OCI-LY7 (cell line): ENCODE measurements at regions not wholly inside any gene's neighbourhood (a gene's known extent, or its start where the extent isn't known, plus 50 kb on each side); places are given as distances from the start of the nearest gene placed in this dataset.

Source experiments
- BruUV-seq: library from RNA; stranded (reverse); fragments of 400-500 nt; replicated peaks from 2 replicates; lab custom pipeline; 2021; lab: Mats Ljungman, UMichigan
- CTCF ChIA-PET: fragments of 300-600 bp; sonication (Branson Sonifier 250); formaldehyde crosslinking; loops from one replicate; lab custom pipeline; 2022; ENCODE audit warnings: antibody characterized with exemption; ENCODE audit not compliant: unreplicated experiment; lab: Charles Lee
- POLR2A ChIA-PET: fragments of 300-600 bp; sonication (Branson Sonifier 250); formaldehyde crosslinking; loops from one replicate; lab custom pipeline; 2022; ENCODE audit warnings: antibody characterized with exemption; lab: Charles Lee
- DNase-seq: peaks from one replicate; pipeline ENCODE4 v3.0.0-alpha.2; 2015; ENCODE audit warnings: low spot score
- H2AFZ ChIP-seq: fragments of 200-600 bp; sonication (generic), shearing (Covaris generic); 2 replicates; pipeline ENCODE4 v1.6.1; 2014; ENCODE audit warnings: mild to moderate bottlenecking, antibody characterized with exemption, low read length, moderate library complexity
- H3K27ac ChIP-seq: fragments of 200-600 bp; sonication (generic); 2 replicates; pipeline ENCODE4 v1.5.1; 2014; ENCODE audit warnings: mixed run types, low read depth, mild to moderate bottlenecking, moderate library complexity, low read length, inconsistent platforms; ENCODE audit not compliant: poor library complexity, severe bottlenecking
- H3K36me3 ChIP-seq: fragments of 200-600 bp; sonication (generic); 2 replicates; pipeline ENCODE4 v1.6.1; 2014; ENCODE audit warnings: mild to moderate bottlenecking, antibody characterized with exemption, low read length, moderate library complexity, mixed read lengths; ENCODE audit not compliant: insufficient read depth
- H3K4me1 ChIP-seq: fragments of 200-600 bp; sonication (generic); 2 replicates; pipeline ENCODE4 v1.5.1; 2014; ENCODE audit warnings: mild to moderate bottlenecking, low read length; ENCODE audit not compliant: insufficient read depth, poor library complexity, severe bottlenecking
- H3K4me2 ChIP-seq: fragments of 200-600 bp; sonication (generic); 2 replicates; pipeline ENCODE4 v1.6.1; 2014; ENCODE audit warnings: mild to moderate bottlenecking, low read length
- H3K4me3 ChIP-seq: fragments of 200-600 bp; sonication (generic); 2 replicates; pipeline ENCODE4 v1.5.1; 2014; ENCODE audit warnings: mild to moderate bottlenecking, low read depth, low read length; ENCODE audit not compliant: poor library complexity, severe bottlenecking
- H3K79me2 ChIP-seq: fragments of 200-600 bp; sonication (generic); 2 replicates; pipeline ENCODE4 v1.6.1; 2016; ENCODE audit warnings: low read depth, mild to moderate bottlenecking, low read length, moderate library complexity, mixed read lengths; ENCODE audit not compliant: insufficient read depth
- H3K9me2 ChIP-seq: fragments of 200-600 bp; sonication (generic); 2 replicates; pipeline ENCODE4 v1.6.1; 2016; ENCODE audit warnings: mild to moderate bottlenecking, low read length, mixed read lengths; ENCODE audit not compliant: insufficient read depth
- H3K9me3 ChIP-seq: fragments of 200-600 bp; sonication (generic); 2 replicates; pipeline ENCODE4 v1.6.1; 2014; ENCODE audit warnings: mild to moderate bottlenecking, mixed run types, low read length, mixed read lengths
- H4K20me1 ChIP-seq: fragments of 200-600 bp; sonication (generic); 2 replicates; pipeline ENCODE4 v1.6.1; 2014; ENCODE audit warnings: mild to moderate bottlenecking, antibody characterized with exemption, low read length, moderate library complexity, mixed read lengths; ENCODE audit not compliant: insufficient read depth
- EZH2phosphoT487 ChIP-seq: fragments of 200-600 bp; sonication (generic); IDR thresholded peaks from 2 replicates; pipeline ENCODE4 v1.6.1; 2018; ENCODE audit warnings: low read depth, borderline replicate concordance, mild to moderate bottlenecking, mixed run types, antibody characterized with exemption, low read length, moderate library complexity, mixed read lengths
- intact Hi-C: fragments of 100-400 bp; cut with micrococcal nuclease; formaldehyde crosslinking; loops from one replicate; pipeline ENCODE4 v1.10.0; 2022; ENCODE audit not compliant: unreplicated experiment
- TF ChIP-seq, protein P1 (sequence below): fragments of 200-600 bp; sonication (generic); conservative IDR thresholded peaks from 2 replicates; pipeline ENCODE4 v1.5.1; 2014; ENCODE audit warnings: mild to moderate bottlenecking, antibody characterized with exemption, low read length, moderate library complexity, mixed read lengths

DNA sequence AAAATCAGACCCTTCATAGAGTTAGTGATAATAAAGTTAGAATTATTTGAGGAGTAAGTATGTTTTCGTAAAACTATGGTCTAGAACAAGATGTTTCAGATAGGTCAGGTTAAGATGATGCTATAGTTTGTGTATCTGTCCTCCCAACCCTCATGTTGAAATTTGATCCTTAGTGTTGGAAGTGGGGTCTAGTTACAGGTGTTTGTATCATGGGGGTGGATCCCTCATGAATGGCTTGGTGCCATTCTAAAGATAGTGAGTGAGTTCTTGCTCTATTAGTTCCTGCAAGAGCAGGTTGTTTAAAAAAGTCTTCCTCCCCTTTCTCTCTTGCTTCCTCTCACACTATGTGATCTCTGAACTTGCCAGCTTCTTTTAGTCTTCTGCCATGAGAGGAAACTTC lies 707.3 kb upstream of the FOXG1 start:
- H2AFZ ChIP-seq, result no peak overlapping the region
- CTCF ChIA-PET, result no interaction called here
- no TSS peak for BruUV-seq
- TF ChIP-seq, protein P1, sequence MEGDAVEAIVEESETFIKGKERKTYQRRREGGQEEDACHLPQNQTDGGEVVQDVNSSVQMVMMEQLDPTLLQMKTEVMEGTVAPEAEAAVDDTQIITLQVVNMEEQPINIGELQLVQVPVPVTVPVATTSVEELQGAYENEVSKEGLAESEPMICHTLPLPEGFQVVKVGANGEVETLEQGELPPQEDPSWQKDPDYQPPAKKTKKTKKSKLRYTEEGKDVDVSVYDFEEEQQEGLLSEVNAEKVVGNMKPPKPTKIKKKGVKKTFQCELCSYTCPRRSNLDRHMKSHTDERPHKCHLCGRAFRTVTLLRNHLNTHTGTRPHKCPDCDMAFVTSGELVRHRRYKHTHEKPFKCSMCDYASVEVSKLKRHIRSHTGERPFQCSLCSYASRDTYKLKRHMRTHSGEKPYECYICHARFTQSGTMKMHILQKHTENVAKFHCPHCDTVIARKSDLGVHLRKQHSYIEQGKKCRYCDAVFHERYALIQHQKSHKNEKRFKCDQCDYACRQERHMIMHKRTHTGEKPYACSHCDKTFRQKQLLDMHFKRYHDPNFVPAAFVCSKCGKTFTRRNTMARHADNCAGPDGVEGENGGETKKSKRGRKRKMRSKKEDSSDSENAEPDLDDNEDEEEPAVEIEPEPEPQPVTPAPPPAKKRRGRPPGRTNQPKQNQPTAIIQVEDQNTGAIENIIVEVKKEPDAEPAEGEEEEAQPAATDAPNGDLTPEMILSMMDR, result no peak
- no peak for TF ChIP-seq EZH2phosphoT487
- H3K9me3 ChIP-seq, result peaks cover 8% of the 10 kb centered on the region
- intact Hi-C loops, result no loop called here
- no peaks in the 10 kb centered on the region for H3K9me2 ChIP-seq
- POLR2A ChIA-PET, result no interaction called here
- no peaks in the 10 kb centered on the region for H3K36me3 ChIP-seq
- no peaks in the 10 kb centered on the region for H4K20me1 ChIP-seq
- no peak overlapping the region for H3K27ac ChIP-seq
- no peak for DNase-seq
- no peaks in the 10 kb centered on the region for H3K79me2 ChIP-seq
- no peaks in the 10 kb centered on the region for H3K4me1 ChIP-seq
- no peak overlapping the region for H3K4me2 ChIP-seq
- H3K4me3 ChIP-seq, result no peak overlapping the region

DNA sequence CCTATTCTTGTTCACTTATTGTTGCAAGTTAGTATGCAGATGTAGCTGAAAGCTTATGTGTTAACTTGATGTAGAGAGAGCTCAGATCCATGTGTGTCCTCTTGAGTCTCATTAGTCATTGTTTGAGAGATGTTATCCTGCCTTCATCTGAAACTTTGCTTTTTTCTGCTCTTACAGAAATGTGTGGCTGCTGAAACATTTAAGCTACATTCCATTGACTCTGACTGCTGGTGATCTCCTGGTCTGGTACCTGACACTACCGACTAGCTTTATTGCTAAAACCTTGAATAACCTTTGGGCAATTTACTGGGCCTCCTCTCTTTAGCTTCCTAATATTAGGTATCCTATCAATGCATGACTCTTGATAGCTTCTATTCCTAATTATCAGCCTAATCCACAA lies 705.6 kb upstream of the FOXG1 start:
- intact Hi-C loops, result no loop called here
- Histone ChIP-seq H3K4me1 (no peaks in the 10 kb centered on the region), H3K79me2 (no peaks in the 10 kb centered on the region), H3K36me3 (no peaks in the 10 kb centered on the region), H3K9me2 (no peaks in the 10 kb centered on the region), H4K20me1 (no peaks in the 10 kb centered on the region), H3K27ac (no peak overlapping the region), H2AFZ (no peak overlapping the region), H3K4me3 (no peak overlapping the region), H3K4me2 (no peak overlapping the region), H3K9me3 (peaks cover 8% of the 10 kb centered on the region)
- no TSS peak for BruUV-seq
- no peak for TF ChIP-seq EZH2phosphoT487
- TF ChIP-seq, protein P1, result no peak
- ChIA-PET POLR2A (interaction anchor here (1.3 kb wide), 1 partner anchor 64 kb away, joined by 4 read pairs; no protein-coding TSS in a partner anchor), CTCF (no interaction called here)
- no peak for DNase-seq

- Histone ChIP-seq H4K20me1 (no peaks in the 10 kb centered on the region), H3K4me3 (no peak overlapping the region), H2AFZ (no peak overlapping the region), H3K4me2 (no peak overlapping the region), H3K36me3 (no peaks in the 10 kb centered on the region), H3K4me1 (no peaks in the 10 kb centered on the region), H3K9me3 (0 out of 2 replicates have a peak, but pooled peaks cover 5% of the 10 kb centered on the region), H3K27ac (no peak overlapping the region), H3K9me2 (no peaks in the 10 kb centered on the region), H3K79me2 (no peaks in the 10 kb centered on the region)
- POLR2A ChIA-PET, result no interaction called here
- BruUV-seq, result no TSS peak
- CTCF ChIA-PET, result no interaction called here
- TF ChIP-seq, protein P1, result no peak
- TF ChIP-seq EZH2phosphoT487, result no peak
- no peak for DNase-seq
- intact Hi-C loops, result no loop called here
Measured at GRCh38 chr14:28077021-28077420, 689.6 kb upstream of the FOXG1 start.
